NCI-H2107 (cell line): ENCODE measurements at regions not wholly inside any gene's neighbourhood (a gene's known extent, or its start where the extent isn't known, plus 50 kb on each side); places are given as distances from the start of the nearest gene placed in this dataset.
"Not testable (repeated sequence)": the region's sequence is repeated elsewhere in the genome, so short reads cannot be mapped to it uniquely, and the experiment has no call there.

Source experiments
- DNase-seq: peaks from one replicate; lab custom pipeline; 2025; lab: John Stamatoyannopoulos, UW

DNA sequence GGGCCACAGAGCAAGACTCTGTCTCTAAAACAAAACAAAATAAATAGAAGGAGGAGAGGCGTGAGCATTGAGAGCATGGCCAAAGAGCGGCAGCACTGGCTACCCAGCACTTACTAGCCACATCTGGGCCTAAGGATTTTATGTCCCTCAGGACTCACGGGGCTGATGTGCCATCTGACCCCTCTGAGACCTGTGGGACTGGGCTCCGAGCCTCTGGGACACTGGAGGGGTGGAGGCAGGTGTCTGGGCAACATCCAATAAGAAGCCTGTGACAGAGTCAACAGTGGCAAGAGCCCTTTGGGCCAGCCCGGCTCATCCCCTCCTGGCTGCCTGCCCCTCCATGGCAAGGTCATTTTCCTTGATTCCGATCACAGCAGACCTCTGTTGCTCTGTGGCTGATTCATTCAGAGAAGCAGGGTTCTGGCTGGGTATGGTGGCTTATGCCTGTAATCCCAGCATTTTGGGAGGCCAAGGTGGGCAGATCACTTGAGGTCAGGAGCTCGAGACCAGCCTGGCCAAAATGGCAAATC lies 60.7 kb downstream of the RRM2 start:
- DNase-seq = no peak

DNA sequence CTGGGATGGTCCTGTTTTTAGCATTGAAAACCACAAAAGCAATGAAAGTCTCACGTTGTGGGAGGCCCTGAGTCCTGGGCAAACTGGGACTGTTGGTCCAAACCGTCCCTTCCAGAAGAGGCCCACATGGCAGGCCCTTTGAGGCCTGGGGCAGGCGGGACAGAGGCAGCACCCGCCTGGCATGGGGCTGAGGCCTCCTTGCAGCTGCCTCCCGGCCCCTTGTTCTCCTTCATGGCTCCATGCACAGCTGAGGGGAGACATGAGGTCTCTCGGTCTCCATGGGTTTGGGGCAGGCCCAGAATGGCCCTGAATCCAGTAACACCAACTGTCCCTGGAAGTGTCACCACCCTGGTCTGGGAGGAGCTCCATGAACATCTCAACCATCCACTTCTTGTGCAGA lies 61.9 kb downstream of the RRM2 start:
- no peak for DNase-seq

DNA sequence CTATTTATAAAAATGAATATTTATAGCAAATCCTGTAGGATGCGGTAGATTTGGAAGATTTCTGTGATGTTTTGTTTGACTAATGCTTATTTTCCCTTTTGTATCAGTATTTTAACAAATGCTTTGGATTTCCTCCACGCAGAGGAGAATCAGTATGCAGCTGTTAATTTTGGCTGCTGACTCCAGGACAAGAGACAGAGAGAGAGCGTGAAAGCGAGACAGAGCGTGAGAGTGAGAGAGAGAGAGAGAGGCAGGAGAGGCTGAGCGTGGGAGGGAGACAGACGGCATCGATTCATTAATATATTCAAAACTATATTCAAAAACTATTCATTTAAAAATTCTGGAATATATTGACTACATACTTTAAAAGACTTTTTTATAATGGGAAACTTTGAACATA lies 62.5 kb downstream of the RRM2 start:
- DNase-seq = no peak

DNA sequence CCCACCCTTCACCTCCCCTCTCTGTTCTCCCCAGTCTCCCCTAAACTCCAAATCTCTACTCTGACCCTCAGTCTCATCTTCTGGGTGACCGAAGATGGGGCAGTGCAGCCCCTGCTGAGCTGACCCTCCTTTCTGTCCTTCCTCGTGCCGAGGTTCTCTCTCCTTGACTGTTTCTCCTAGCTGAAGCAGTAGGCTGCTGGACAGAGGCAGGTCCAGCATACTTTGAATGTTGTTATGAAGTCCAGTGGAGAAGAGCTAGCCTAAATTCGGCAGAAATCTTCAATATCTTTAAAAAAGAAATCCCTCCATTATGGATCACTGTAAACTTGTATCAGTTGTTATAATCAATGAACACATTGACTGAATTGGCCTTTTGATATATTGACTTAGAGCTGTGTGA lies 63.2 kb downstream of the RRM2 start:
- DNase-seq = no peak

DNA sequence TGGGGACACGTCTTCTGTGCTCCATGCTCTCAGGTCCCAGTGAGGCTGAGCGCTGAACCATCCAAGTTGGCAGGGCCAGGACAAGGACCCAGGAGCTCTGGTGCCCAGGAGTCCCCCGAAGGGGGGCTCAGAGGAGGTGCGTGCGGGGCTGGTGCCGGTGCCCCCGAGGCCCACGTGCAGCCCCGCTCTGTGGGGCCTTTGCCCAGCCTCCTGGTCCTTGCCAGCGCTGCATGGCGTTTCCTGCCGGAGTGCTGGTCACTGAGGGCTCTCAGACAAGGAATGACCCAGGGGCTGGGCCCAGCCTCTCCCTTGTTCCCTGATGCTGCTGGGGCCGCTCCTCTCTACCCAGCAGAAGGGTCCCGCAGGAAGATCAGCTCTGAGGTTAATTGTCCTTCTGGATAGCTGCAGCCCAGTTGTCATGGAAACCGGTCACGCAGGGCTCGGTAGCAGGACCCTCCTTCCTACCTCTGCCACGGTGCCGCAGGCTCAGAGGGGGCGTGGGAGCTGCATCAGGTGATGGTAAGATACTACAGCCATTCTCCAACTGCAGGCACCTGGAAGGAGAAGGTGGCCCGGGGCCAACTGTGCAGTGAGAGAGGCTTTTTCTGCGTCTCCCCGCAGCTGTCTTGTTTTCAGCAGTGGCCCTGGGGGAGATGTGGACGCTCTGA lies 64.5 kb downstream of the RRM2 start:
- no peak for DNase-seq

DNA sequence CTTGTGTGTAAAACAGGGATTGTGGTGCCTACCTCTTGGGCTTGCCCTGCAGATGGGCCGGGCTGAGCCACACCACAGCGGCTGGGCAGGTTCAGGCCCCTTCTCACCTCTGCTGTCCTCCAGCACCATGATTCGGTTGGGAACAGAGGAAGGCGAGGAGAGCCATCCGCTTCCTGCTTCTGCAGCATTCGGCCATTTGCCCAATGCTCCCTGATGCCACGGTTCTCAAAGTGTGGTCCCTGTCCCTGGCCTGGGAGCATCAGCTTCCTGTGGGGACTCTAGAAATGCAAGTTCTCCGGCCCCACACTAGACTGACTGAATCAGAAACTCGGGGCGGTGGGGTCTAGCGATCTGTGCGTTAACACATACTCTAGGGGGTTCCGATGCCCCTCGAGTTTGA lies 65.1 kb downstream of the RRM2 start:
- no peak for DNase-seq

DNA sequence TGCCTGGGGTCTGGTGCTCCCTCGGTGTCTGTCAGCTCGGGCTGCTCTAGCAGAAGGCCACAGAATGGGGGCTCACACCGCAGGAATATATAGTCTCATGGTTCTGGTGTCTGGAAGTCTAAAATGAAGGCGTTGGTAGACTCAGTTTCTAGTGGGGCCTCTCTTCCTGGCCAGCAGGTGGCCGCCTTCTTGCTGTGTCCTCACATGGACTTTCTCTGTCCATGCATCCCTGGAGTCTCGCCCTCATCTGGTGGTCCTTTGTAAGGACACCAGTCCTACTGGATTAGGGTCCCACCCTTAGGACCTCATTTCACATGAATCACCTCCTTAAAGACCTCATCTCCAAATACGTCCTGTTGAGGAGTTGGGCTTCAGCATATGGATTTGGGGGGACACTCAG lies 65.7 kb downstream of the RRM2 start:
- DNase-seq = no peak

DNA sequence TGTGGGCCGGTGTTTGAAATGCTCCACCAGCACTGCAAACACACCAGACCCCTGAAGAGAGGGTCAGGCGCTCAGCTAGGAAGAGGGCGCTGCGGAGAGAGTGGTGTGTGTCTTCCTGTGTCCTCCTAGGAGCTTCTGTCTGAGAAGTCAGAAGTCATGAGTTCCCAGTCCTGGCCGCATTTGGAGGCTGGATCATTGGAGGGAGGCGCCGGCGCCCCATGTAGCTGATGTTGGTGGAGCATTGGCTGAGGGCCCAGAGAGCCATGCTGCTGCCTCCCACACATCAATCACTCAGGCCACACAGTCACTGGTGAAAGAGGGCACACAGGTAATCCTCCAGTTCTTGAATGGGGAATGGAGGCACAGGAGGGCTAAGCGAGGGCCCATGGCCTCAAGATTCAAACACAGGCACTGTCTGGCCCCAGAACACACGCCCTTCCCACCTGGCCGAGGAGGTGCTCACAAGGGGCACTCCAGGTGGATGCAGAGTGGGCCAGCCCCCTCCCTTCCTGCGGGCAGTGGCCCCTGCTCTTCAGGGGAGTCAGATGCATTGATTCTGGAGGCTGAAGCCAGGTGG lies 66.3 kb downstream of the RRM2 start:
- no peak for DNase-seq

DNA sequence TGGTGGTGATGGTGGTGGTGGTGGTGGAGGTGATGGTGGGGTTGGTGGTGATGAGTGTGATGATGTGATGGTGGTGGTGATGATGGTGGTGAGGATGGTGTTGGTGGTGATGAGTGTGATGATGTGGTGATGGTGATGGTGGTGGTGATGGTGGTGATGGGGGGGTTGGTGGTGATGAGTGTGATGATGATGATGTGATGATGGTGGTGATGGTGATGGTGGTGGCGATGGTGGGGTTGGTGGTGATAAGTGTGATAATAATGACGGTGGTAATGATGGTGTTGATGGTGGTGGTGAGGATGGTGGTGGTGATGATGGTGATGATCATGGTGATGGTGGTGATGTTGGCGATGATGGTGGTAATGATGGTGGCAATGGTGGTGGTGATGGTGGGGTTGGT lies 67.7 kb downstream of the RRM2 start:
- no peak for DNase-seq

DNA sequence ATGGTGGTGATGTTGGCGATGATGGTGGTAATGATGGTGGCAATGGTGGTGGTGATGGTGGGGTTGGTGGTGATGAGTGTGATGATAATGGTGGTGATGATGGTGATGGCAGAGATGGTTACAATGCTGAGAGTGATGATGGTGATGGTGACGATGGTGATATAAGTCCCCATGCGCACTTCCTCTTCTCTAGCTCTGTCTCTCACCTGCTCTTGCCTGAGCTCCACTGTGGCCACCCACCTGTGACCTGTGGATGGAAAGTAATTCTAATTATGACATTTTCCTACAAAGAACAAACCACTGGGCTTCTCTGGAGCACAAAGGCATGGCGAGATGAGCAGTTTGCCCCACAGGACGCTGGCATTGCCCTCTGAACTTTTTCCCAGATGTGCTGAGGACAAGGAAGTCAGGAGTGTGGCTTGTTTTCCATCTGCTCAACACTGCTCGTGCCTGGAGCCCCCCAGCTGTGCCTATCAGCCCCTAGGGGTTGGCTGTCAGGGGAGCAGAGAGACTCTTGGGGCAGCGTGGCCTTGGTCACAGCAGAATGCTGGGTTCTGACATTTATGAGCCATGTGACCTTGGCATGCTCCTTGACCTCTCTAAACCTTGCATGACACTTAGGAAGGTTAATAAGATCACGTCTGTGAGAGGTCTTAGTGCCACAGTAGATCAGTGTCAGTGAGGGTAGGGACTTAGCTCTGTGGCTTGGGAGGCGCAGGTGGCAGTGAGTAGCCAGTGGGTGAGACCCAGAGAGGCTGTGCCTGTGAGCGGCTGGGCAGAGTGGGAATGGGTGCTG lies 68.4 kb downstream of the RRM2 start:
- no peak for DNase-seq

DNA sequence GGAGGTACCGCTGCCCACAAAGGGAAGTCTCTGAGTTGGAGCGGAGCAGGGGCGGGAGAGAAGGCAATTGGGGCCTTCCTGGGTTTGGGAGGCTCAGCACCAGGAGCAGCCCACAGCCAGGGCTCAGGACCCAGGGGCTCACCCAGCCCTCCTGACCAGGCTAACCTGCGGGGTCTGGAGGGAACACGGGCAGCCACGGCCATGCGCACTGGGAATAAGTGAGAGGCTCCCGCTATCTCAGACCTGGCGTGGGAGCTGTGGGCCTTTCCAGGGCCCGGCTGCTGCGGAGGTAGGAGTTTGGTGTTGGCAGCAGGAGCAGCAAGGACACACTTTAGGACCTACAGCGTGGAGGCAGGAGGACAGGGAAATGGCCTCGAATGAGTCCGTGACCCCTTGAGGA lies 69.0 kb downstream of the RRM2 start:
- no peak for DNase-seq

DNA sequence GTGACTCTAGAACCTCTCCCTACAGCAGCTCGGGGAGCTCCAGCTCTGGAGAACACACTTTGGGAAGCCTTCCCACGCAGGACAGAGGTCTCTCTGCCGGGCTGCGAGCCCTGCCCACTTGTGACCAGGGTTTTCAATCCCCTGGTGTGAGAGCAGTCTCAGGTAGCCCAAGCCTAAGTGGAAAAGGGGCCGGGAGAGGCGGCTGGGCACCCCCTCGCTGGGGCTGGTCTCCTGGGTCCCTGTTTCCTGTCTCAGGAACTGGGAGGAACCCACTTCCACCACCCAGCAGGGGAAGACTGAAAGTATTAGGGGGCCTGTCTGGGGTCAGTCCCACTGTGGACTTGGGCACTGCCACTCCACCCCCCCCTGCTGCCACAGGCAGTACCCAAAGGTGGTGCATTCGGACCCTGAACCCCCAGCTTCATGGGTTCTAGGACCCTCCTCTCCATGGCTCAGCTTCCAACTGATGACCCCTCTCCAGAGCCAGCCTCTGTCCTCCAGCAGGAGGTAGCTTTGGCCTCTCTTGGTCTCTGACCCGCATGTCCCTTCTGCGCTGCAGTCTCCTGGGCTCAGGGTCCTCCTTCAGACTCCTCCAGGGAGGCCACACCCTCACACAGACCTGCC lies 70.0 kb downstream of the RRM2 start:
- DNase-seq = no peak

DNA sequence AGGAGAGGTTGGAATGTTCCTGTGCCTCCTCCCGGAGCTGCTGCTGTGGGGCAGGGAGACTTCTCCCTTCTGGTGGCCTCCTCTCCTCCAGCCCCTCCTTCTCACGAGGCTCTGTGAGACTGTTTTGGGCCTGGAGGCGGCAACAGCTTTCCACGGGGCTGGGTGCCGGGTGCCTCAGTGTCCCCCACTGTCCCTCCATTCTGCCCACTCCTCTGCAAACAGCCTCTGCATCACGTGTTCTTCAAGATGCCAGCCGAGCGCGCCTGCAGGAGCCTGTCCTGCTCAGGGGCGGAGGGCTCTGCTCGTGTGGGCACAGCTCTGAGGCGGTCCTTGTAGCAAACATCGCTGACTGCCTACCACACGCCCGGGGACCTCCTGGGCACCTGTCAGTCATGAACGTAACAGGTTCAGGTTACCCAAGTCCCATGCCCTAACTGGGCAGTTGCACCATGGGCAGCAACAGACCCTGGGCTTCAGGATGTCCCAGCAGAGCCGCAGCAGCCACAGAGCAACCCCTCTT lies 70.8 kb downstream of the RRM2 start:
- no peak for DNase-seq

DNA sequence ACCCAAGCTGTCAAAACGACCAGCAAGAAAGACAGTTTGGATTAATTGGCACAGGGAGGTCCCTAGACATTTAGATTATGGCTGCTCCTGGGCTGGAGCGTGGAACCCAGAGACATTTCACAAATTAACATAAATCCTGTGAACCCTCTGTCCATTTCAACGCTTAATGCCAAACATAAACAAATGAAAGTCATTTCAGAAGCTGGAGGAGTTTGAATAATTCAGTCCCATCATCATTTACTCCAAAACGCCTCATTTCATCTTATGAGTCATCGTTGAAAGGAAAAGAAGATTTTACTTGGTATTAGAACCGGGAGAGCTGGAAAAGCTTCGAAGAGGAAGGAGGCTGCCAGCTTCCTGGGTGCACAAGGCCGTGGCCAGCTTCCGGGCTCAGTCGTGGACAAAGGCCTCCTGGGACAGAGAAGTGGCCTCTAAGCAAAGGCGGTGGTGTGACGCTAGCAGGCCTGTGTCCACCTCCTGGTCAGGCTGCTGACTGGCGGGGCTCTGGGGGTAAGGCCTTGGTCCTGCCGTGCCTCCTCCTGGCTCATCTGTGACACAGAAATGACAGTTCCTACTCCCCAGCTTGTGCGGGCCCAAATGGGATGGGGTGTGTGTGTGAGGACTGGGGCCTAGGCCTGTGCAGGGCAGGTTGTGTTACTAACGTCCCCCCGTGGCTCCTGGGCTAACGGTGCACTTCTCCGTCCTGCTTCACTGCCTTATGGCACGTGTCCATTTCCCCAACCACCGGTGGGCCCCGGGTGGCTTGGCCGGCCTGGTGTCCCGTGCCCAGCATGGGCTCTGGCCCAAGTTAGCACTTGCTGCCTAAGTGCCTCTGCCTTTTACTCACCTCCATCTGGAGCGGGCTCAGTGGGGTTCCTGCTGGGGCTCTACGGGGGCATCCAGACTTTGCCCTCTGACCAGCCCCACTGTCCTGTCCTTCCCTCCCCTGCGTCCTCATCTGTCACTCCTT lies 71.6 kb downstream of the RRM2 start:
- DNase-seq = no peak

DNA sequence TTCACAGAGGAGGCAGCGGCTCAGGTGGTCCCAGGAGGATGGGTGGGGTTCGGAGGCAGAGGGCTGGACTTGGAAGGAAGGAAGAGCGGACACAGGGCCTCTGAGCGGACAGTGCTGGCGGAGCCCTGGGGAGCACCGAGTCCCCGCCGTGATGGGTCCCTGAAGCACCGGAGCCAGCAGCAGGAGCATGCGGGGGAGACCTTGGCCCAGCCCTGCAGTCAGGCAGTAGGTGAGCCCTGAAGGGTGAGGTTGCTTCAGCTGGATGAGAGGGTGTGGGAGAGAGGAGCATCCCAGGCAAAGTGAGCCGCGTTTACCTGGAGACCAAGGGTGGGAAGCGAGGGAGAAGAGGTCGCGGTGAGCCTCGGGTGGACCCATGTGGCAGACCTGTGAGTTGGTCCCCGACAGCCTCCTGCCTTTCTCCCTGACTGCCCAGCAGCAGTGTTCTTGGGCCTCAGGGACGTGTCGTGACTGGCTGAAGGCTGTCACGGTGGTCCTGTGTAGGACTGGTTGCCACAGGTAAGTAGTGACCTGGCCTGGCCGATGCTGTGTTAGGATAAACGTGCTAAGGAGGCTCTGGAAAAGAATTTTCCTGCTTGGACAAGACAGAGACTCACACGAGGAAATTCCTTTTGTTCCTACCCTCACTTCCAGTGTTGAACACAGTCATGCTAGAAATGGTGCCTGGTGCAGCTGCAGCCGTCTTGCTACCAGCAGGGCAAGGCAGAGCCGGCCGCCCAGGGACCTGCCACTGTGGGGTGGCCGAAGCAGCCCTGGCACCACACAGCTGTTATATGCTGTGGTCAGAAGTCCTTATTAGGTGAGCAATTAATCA lies 73.0 kb downstream of the RRM2 start:
- DNase-seq = no peak

DNA sequence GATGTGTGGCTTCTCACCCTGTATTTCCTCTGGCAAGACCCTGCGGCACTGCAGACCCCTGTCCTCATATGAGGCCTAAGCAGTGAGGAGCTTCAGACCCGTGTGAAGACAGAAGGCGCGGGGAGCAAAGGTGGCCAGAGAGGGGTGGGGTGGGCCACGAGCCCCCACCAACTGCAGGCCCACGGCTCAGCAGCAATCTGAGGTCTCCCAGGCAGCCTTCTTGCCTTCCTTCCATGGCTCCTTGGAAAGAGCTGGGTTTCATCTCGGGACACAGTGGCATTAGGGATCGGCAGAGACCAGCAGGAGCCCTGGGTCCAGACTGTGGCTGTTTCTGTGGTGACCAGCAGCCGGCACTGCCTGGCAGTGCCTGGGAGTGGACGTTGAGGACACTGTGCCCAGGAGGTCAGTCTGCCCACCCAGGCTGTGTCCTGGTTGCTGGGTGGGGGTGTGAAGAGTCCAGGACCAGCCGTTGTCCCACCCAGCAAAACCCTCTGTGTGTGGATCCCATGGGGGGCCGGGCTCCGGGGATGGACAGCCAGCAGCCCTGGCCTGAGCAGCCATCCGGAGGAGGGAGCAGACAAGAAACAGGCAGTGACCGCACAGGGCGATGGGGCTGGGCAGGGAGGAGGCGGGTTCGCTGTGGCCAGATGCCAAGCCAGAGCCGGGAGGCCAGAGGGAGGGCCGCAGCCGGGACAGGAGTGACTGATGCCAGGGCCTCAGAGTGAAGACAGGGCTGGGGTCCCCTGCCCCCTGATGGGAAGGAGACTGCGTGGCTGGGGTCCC lies 73.8 kb downstream of the RRM2 start:
- DNase-seq = no peak

DNA sequence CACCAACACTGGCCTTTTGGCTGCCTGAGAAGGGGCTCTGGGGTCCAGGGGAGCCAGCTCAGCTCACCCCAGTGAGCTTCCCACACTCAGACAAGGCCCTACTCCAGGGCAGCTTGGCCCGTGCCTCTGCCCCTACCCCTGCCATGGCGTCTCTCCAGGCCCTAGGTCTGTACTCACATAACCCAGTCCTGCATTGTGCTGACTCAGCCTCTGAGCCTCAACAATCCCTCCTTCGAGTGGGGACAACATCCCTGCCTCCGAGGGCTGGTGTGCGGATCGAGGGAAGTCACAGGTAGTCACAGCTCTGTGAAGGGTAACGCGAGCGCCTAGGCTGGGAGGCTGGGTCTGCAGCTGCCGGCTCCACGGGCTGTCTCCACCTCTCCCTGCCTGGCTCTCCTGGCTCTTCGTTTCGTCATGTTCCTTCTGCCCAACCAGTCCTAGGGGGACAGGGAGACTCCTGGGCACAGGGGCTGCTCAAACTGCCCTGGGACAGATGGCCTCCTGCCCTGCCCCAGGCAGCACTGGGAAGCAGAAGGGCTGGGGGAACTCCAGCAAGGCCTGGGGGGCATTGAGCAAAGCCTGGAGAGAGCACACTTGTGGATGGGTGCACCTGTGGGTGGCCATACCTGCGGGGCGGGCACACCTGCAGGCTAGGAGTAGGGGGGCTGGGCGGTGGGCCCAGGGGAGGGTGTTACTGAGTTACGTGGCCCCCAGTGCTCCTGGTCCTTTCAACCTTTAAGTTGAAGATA lies 74.6 kb downstream of the RRM2 start:
- no peak for DNase-seq

DNA sequence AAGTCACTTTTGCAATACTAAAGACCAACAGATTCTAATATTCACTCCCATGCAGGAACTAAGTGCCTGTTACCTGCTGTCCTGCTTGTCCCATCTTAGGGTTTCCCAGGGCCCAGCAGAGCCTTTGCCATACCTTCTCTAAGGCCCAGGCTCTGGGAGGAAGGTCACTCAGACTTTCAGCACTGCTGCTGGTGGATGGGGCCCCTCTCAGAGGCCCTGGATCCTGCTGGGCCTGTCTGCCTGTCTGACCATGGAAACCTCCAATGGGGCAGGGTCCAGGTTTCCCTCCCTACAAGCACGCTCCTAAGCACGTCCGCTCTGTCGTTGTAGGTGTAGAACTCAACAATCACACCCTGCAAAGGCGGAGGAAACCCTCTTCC lies 75.1 kb downstream of the RRM2 start:
- no peak for DNase-seq

DNA sequence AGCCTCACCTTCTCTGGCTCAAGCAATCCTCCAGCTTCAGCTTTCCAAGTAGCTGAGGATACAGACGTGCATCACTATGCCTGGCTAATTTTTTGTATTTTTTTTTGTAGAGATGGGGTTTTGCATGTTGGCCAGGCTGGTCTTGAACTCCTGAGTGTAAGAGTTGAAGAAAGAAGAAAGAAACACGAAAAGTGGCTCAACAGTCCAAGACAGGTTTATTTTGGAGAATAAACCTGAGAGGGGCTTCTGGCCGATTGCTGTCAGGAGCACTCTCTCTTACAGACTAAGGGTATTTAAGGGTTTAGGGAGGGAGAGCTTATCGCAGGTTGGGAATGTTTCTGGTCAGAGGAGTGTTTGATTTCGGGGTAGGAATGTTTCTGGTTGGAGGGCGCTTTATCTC lies 75.9 kb downstream of the RRM2 start:
- DNase-seq = not testable (repeated sequence)
